PC-3 (cell line): ENCODE measurements at regions not wholly inside any gene's neighbourhood (a gene's known extent, or its start where the extent isn't known, plus 50 kb on each side); places are given as distances from the start of the nearest gene placed in this dataset.

Source experiments
- ATAC-seq: fragments of 200-7000 bp; cut with Tn5 transposase; 2 replicates; pipeline ENCODE4 v1.9.1; 2020; ENCODE audit warnings: mild to moderate bottlenecking, moderate library complexity
- BruUV-seq: library from RNA; stranded (reverse); fragments of 400-500 nt; replicated peaks from 2 replicates; lab custom pipeline; 2021; lab: Mats Ljungman, UMichigan
- CTCF ChIA-PET: fragments of 300-600 bp; sonication (Branson Sonifier 250); formaldehyde crosslinking; loops from one replicate; lab custom pipeline; 2022; ENCODE audit warnings: antibody characterized with exemption; lab: Charles Lee
- POLR2A ChIA-PET: fragments of 300-600 bp; sonication (Branson Sonifier 250); formaldehyde crosslinking; loops from one replicate; lab custom pipeline; 2022; ENCODE audit warnings: antibody characterized with exemption; ENCODE audit not compliant: unreplicated experiment; lab: Charles Lee
- DNase-seq: peaks from one replicate; pipeline ENCODE4 v3.0.0-alpha.2; 2015
- H2AFZ ChIP-seq: fragments of 300-600 bp; sonication (generic); 2 replicates; pipeline ENCODE4 v1.6.0; 2016; ENCODE audit warnings: antibody characterized with exemption, low read length
- H3F3A ChIP-seq: fragments of 300-600 bp; sonication (generic); one replicate; pipeline ENCODE4 v1.6.0; 2017; ENCODE audit warnings: antibody characterized with exemption, low read length, control low read depth, mild to moderate bottlenecking; ENCODE audit not compliant: unreplicated experiment
- H3K27ac ChIP-seq: fragments of 300-600 bp; sonication (generic); 2 replicates; pipeline ENCODE4 v1.5.1; 2016; ENCODE audit warnings: mild to moderate bottlenecking, low read length
- H3K27me3 ChIP-seq: fragments of 300-600 bp; sonication (generic); 2 replicates; pipeline ENCODE4 v1.6.1; 2016; ENCODE audit warnings: low read length, mixed read lengths
- H3K36me3 ChIP-seq: fragments of 300-600 bp; sonication (generic); 2 replicates; pipeline ENCODE4 v1.6.1; 2016; ENCODE audit warnings: low read depth, mixed run types, low read length, mixed read lengths
- H3K4me1 ChIP-seq: fragments of 300-600 bp; sonication (generic); 2 replicates; pipeline ENCODE4 v1.5.1; 2016; ENCODE audit warnings: low read length; ENCODE audit not compliant: insufficient read depth
- H3K4me2 ChIP-seq: fragments of 300-600 bp; sonication (generic); 2 replicates; pipeline ENCODE4 v1.6.0; 2016; ENCODE audit warnings: low read length
- H3K4me3 ChIP-seq: fragments of 300-600 bp; sonication (generic); 2 replicates; pipeline ENCODE4 v1.5.1; 2016; ENCODE audit warnings: mild to moderate bottlenecking, low read length, mixed read lengths
- H3K79me2 ChIP-seq: fragments of 300-600 bp; sonication (generic); 2 replicates; pipeline ENCODE4 v1.6.1; 2017; ENCODE audit warnings: low read length, mixed read lengths
- H3K9ac ChIP-seq: fragments of 300-600 bp; sonication (generic); 2 replicates; pipeline ENCODE4 v1.6.0; 2016; ENCODE audit warnings: mild to moderate bottlenecking, low read length
- H3K9me2 ChIP-seq: fragments of 300-600 bp; sonication (generic); replicated peaks from 2 replicates; pipeline ENCODE4 v1.6.1; 2016; ENCODE audit warnings: mixed run types, low read length, mixed read lengths
- H3K9me3 ChIP-seq: fragments of 300-600 bp; sonication (generic); 2 replicates; pipeline ENCODE4 v1.6.1; 2016; ENCODE audit warnings: low read length, mixed read lengths
- H4K20me1 ChIP-seq: fragments of 300-600 bp; sonication (generic); 2 replicates; pipeline ENCODE4 v1.6.1; 2016; ENCODE audit warnings: low read length, mixed read lengths
- EZH2 ChIP-seq: fragments of 300-600 bp; sonication (generic); IDR thresholded peaks from one replicate; pipeline ENCODE4 v1.6.1; 2017; ENCODE audit warnings: antibody characterized with exemption, mild to moderate bottlenecking, low read length; ENCODE audit not compliant: unreplicated experiment
- EZH2phosphoT487 ChIP-seq: fragments of 300-600 bp; sonication (generic); IDR thresholded peaks from 2 replicates; pipeline ENCODE4 v1.6.1; 2018; ENCODE audit warnings: mild to moderate bottlenecking, antibody characterized with exemption, low read length, borderline replicate concordance
- intact Hi-C: fragments of 100-400 bp; cut with micrococcal nuclease; formaldehyde crosslinking; loops from 2 replicates; pipeline ENCODE4 v1.9.0; 2023
- TF ChIP-seq, protein P1 (sequence below): fragments of 300-600 bp; sonication (generic); conservative IDR thresholded peaks from 2 replicates; pipeline ENCODE4 v1.5.1; 2017; ENCODE audit warnings: antibody characterized with exemption, low read depth, mild to moderate bottlenecking, low read length

DNA sequence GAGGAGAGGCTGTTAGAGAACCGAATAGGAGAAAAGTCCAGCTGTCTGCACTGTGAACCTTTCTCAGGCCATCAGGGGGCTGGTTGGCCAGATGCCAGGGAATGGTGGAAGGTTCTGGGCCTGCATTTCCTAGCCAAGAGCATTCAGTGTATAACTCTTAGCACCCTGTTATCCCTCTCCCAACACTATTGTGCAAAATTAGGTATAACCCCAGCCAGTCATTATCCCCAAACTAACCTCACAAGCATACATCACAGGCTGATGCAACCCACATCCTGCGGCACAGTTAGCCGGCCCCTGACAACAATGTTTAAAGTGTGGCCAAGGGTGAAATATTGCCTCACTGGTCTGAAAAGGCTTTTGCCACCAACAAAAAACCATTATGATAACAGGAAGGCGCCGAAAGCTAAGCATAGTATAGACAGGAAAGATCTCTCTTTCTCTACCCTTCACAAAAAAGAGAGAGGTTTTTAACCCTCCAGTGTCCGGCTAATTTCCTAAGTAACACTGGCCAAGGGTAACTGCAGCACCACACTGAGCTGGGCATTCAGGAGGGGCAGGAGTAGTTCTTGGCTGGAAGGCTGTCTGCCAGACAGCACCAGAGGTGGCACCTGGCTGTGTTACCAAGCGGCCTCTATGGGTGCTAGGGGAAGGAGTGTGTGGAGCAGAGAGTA, 77.3 kb upstream of the BCAR3 start:
- no TSS peak for BruUV-seq

DNA sequence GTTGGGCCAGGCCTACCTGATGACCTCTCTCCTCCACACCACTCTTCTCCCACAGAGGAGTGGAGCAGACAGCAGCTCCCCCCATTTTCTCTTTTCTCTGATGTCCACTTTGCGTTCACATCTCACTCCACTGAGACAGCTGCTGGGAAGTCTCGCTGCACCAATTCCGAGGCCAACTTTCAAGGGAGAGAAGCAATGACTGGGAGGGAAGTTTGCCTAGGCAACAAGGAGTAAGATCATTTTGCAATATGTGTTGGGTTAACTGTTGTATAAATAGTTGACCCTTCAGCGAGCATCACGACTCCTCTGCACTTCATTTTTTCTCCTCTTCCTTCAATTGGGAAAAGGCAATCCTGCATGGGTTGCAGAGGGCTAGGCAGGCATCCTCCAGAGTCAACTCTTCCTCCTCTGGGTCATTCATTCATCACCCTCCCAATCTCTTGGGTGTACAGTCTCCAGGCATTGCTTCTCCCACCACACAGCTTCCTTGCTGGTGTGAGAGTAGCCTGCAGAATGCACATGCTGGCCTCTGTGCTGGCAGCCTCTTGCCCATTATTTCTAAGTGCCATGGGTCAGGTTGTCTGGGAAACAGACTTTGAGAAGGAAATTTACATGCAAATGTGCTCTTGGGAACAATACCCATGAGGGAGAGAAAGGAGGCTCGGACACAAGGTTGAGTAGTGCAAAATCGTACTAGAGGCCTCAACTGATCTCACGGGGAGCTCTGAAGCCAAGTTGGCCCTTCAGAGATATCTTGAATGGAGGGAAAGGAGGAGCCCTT, 75.8 kb upstream of the BCAR3 start:
- peaks cover 10% of the 10 kb centered on the region; the same call in 1 of the 2 replicates for H3K36me3 ChIP-seq
- no peaks in the 10 kb centered on the region for H3K9me2 ChIP-seq
- TF ChIP-seq, protein P1, sequence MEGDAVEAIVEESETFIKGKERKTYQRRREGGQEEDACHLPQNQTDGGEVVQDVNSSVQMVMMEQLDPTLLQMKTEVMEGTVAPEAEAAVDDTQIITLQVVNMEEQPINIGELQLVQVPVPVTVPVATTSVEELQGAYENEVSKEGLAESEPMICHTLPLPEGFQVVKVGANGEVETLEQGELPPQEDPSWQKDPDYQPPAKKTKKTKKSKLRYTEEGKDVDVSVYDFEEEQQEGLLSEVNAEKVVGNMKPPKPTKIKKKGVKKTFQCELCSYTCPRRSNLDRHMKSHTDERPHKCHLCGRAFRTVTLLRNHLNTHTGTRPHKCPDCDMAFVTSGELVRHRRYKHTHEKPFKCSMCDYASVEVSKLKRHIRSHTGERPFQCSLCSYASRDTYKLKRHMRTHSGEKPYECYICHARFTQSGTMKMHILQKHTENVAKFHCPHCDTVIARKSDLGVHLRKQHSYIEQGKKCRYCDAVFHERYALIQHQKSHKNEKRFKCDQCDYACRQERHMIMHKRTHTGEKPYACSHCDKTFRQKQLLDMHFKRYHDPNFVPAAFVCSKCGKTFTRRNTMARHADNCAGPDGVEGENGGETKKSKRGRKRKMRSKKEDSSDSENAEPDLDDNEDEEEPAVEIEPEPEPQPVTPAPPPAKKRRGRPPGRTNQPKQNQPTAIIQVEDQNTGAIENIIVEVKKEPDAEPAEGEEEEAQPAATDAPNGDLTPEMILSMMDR = no peak
- TF ChIP-seq EZH2 (no peak), EZH2phosphoT487 (no peak)
- H3K27ac ChIP-seq = peak overlapping the region; percentile 94
- POLR2A ChIA-PET = no interaction called here
- CTCF ChIA-PET = no interaction called here
- H3F3A ChIP-seq = peaks cover 23% of the 10 kb centered on the region
- ATAC-seq = no peak
- DNase-seq = no peak
- intact Hi-C loops = no loop called here
- H4K20me1 ChIP-seq = no peaks in the 10 kb centered on the region
- no peak overlapping the region for H3K4me3 ChIP-seq
- H3K9me3 ChIP-seq = no peaks in the 10 kb centered on the region
- peaks cover 61% of the 10 kb centered on the region for H3K4me1 ChIP-seq
- H3K9ac ChIP-seq = peak overlapping the region; percentile 64; the same call in 1 of the 2 replicates
- H2AFZ ChIP-seq = no peak overlapping the region
- H3K27me3 ChIP-seq = no peaks in the 10 kb centered on the region
- no peak overlapping the region for H3K4me2 ChIP-seq
- peaks cover 60% of the 10 kb centered on the region for H3K79me2 ChIP-seq
- BruUV-seq = no TSS peak

More for the DNA sequence above, 77.3 kb upstream of the BCAR3 start:
- TF ChIP-seq, protein P1 = no peak
- no peak for TF ChIP-seq EZH2phosphoT487
- TF ChIP-seq EZH2 = no peak
- Histone ChIP-seq H3F3A (peaks cover 20% of the 10 kb centered on the region), H3K27ac (peak overlapping the region; percentile 94), H3K4me2 (no peak overlapping the region), H3K4me3 (no peak overlapping the region), H3K9me3 (no peaks in the 10 kb centered on the region), H3K9me2 (no peaks in the 10 kb centered on the region), H4K20me1 (no peaks in the 10 kb centered on the region), H3K9ac (0 out of 2 replicates have a peak overlapping the region, but pooled peaks have one; percentile 5), H3K27me3 (no peaks in the 10 kb centered on the region), H3K79me2 (peaks cover 49% of the 10 kb centered on the region), H3K4me1 (peaks cover 50% of the 10 kb centered on the region), H3K36me3 (no peaks in the 10 kb centered on the region), H2AFZ (no peak overlapping the region)
- ATAC-seq (no peak), DNase-seq (peak; percentile 64)
- CTCF ChIA-PET = no interaction called here
- POLR2A ChIA-PET = no interaction called here
- intact Hi-C loops = no loop called here
